Activated CD8-positive, alpha-beta memory T cell treated with anti-CD3 and anti-CD28 coated beads, Interleukin-2, amount 50 U/mL, for 1 hour (primary cell): ENCODE measurements at regions not wholly inside any gene's neighbourhood (a gene's known extent, or its start where the extent isn't known, plus 50 kb on each side); places are given as distances from the start of the nearest gene placed in this dataset.

Experiments used
- DNase-seq: peaks from one replicate; pipeline ENCODE4 v3.0.0-alpha.2; 2020; ENCODE audit errors: extremely low read depth

DNA sequence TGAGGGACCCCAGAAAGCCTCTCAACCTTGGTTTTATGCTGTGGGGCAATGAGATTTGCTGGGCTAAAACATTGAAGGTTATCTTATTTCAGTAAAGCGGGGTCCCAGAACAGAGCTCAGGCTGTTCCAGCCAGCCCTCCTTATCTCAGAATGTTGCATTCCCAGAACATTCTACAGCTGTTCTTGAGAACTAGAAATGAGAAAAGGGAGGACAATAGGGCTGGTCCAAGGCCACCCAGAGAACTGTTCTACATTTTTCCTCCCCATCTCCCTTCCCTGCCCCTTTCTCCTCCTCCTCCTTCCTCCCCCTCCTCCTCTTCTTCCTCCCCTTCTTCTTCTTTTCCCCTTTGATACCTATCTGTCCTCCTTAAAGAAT is 70.4 kb upstream of the SLC7A11 start:
- DNase-seq, result no peak

DNA sequence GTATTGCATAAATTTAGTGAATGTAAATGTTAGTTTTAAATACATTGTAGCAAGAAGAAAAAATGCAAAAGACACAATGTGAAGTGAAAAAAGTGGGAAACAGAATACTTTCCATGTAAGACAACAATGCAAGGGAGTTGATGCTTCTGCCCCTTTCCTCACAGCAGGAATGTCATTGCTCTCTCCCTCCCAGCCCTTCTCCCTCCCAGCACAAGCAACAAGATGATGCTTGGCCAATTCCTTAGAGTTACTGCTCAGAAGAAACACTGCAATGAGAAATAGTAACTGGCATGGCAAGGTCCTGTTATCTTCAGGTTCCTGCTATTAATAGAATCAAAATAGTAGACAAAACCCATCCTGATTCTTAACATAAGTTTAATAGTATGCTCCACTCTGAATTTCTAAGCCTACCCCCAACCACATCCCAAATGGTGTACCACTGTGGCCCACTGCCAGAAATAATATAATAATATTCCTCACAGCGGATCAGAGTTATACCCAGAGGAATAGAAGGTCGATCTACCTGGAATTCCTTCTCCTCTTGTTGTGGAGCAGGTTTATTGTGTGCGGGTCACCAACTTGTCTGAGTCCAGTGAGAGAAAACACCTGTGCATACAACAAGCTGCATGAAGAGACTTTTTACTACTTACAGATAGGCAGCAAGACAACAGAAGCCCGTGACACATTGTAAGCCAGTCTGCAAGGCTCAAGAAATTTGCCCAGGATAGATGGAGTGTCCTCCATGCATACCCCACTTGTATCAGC is 69.8 kb upstream of the SLC7A11 start:
- DNase-seq, result no peak

DNA sequence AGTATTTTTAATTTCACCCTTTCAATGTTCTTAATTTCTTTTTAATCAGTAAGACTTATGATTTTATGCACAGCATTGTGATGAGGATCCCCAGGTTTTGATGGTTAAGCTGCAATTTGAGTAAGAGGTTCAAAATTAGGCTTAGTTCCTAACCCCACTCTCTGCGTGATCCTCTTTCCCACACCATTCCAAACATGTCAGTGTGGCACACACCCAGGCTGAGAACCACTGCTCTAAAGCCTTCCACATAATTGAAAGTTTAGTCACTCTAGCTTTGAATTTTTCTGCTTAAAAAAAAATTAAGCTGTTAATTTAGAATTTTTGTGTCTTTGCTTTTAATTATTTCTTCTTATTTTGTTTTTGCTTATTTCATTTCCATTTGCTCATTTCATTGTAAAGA is 68.8 kb upstream of the SLC7A11 start:
- DNase-seq, result no peak

DNA sequence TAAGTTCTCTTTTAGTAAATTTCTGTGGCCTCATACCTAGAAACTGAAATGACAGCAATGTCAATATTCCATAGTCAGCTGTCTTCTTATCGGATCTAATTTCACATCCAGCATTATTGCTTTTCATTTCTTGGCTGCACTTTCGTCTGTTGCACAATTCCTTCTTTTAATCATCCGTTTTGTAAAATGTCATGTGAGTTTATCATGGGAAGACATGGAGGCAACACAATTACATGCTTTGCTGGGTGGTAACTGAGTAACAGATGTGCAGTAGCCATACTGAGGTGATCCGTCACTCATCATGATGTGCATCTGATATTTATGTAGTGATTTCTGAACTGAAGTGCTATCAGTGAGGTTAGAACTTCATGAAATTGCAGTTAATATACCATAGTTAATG is 68.3 kb upstream of the SLC7A11 start:
- no peak for DNase-seq

DNA sequence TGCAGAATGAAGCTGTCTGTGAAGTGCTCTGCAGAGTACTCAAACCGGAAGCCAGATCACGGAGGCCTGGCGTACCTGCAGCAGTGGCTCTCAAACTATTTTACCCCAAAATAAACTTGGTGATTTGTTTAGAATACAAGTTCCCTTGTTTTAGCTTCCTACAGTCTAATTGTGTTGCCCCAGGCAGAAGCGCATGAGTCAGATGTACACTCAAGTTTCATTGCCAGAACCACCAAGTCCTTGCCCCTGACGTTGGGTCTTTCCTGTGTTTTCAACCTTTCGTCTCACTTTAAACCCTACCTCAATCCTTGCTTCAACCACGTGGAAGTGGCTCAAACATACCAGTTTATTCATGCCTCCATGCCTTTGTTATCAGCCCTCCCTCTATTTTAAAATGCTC is 66.2 kb upstream of the SLC7A11 start:
- DNase-seq, result no peak

DNA sequence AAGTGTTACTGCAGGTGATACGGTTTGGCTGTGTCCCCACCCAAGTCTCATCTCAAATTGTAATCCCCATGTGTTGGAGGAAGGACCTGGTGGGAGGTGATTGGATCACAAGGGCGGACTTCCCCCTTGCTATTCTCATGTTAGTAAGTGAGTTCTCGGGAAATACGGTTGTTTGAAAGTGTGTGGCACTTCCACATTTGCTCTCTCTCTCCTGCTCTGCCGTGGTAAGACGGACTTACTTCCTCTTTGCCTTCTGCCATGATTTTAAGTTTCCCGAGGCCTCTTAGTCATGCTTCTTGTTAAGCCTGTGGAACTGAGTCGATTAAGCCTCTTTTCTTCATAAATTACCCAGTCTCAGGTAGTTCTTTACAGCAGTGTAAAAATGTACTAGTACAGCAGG is 65.2 kb upstream of the SLC7A11 start:
- no peak for DNase-seq

DNA sequence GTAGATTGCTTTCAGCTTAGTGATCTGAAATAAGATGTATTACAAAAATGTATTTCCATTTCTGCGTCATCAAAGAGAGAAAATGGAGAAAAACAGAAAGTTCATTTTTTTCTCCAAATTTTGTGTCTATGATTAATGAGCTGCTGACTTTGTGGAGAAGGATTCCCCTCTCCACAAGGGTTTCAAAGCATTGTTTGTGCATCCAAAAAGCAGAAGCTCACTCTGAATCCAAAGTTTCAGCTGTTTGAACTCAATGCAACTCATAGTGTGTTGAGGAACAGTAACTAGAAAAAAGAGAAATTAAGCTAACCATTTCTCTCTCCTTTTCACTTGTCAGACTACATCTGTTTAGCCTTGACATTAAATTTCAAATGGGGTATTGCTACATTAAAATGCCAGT is 62.9 kb upstream of the SLC7A11 start:
- no peak for DNase-seq

DNA sequence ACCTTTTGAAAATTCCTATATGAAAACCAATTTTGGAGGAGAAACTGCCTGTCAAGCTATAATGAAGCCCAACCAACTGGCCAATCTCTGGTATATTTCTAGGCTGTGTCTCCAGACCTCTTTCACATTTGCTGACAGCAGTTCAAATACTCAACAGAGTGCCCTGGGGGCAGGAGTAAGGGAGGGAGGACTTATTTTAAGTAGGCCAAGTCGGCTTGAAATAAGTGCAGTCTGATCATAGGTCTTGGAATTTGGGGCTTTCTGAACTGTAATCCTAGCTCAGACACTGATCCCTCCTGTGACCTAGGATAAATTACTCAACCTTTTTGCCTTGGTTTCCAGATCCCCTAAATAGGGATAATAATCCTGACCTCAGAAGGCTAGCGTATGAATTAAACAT is 59.4 kb upstream of the SLC7A11 start:
- DNase-seq, result no peak

DNA sequence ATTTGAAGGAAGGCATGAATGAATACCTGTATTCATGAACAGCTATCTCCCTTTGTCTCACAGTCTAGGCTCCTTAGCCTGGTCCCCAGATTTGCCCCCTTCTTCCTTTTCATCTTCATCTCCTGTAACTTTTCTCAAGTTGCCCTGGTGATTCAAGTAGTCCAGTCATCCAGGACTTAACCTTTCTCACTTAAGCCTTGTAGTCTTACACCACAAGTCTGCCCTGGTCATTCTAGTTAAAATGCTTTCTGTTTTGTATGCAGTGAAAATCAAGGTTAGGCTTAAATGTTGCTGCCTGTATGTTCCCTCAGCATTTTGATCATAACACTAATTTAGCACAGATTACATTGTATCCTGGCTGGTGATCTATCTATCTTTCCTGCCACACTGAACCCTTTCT is 58.5 kb upstream of the SLC7A11 start:
- DNase-seq, result no peak

DNA sequence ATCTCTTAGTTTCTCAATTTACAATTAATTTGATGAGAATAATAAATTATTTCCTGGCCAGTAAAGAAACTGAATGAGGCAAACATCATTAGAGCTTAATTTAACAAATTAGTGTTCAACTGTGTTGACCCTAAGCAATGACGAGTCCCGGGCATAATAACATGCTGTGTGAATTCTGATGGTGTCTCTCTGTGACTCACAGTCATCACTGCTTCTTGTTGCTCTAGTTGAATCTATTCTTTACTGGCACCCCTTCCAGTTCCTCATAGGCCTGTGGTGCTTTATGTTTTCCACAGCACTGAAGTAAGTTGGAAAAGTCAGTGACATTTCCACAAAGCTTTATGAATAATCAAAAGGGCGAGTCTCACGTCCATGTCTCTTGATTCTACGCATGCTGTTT is 57.7 kb upstream of the SLC7A11 start:
- DNase-seq, result no peak

DNA sequence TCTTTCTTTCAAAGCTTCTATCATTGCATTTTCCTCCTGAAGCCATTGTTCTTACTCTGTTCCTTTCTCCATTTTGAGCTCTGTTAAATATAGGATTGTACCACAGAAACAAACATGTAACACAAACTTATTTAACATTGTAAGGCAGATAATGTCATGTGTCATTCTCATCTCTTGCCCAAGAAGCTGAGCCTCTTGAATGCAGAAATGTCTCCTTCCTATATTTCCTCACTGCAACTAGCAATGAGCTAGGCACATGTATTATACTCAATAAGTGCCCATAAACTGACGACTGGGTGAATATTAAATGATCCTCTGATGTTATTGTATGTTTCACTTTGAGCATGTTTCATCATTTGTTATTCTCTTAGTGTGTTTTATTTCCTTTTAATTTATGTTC is 56.7 kb upstream of the SLC7A11 start:
- DNase-seq, result no peak

DNA sequence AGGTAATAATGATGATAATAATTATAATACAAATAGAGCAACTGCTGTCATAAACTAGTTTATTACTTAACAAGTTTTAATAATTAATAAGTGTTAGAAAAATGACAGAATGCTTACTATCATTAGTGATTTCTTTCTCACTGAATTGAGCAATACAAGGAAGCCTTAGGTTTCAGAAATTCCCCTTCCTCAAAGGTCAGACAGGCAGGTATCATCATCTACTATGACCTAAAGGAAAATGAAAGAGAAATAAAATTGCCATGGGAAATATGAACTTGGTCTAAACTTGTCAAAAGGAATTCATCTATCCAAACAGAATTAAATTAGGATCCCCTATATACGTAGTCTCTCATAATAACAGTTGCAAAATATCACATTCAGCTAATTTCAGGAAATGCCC is 56.3 kb upstream of the SLC7A11 start:
- DNase-seq, result no peak

DNA sequence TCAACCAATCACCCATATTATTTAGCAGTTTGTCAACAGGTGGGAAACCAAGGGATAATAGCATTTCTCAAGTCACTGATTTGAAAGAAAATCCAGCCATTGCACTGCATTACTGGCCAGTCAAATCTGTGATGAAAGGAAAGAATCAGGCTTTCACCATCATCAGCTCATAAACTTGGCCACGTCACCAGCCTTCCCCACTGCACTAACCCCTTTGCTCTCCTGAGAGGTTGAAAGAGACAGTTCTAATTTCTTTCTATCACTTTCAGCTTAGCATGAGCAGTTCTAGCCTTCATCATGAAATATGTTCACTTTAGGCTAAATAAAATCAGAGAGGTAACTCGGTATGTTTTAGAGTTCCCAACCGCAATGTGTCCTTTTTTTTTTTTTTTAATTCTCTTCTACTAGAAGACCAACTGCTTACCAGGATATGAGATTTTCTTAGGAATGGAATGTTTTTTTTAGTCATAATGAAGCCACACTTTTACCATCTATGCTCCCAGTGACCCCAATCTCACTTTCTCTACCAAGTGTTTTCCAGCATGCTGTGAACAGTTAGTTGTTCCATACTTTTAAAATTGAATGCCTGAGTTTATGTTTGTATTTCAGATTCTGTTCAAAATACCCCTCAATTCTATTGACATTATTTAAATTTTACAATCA is 55.7 kb upstream of the SLC7A11 start:
- DNase-seq, result no peak

DNA sequence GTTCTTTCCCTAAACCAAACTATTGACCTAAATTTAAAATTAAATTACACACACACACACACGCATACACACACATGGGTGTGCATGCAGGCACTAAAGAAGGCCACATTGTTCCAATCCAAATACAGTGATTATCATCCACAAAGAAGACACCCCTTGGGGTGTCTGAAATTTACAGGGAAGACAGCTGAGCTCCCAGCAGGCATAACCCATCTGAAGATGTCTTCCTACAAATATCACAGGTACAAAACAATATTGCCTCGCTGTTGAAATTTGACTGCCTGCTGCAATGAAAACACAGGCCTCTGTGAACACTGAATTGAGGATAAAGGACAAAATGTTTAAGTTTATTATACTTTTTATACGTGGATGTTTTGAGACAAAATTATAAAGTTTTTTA is 50.2 kb upstream of the SLC7A11 start:
- DNase-seq, result no peak
